Glutamatergic neuron (in vitro differentiated cells): ENCODE measurements at regions not wholly inside any gene's neighbourhood (a gene's known extent, or its start where the extent isn't known, plus 50 kb on each side); places are given as distances from the start of the nearest gene placed in this dataset.

Experiments
- DNase-seq: peaks from one replicate; pipeline ENCODE4 v3.0.0; 2022
- H3K27ac Mint-ChIP-seq: one replicate; pipeline ENCODE4 v1.8.0; 2020; ENCODE audit warnings: mild to moderate bottlenecking, mixed read lengths, inconsistent platforms; ENCODE audit not compliant: unreplicated experiment
- H3K27me3 Mint-ChIP-seq: one replicate; pipeline ENCODE4 v1.8.0; 2020; ENCODE audit warnings: mild to moderate bottlenecking, moderate library complexity, mixed read lengths, inconsistent platforms; ENCODE audit not compliant: unreplicated experiment
- H3K36me3 Mint-ChIP-seq: one replicate; pipeline ENCODE4 v1.8.0; 2020; ENCODE audit warnings: mild to moderate bottlenecking, mixed read lengths, inconsistent platforms; ENCODE audit not compliant: unreplicated experiment
- H3K4me1 Mint-ChIP-seq: one replicate; pipeline ENCODE4 v1.8.0; 2020; ENCODE audit warnings: mild to moderate bottlenecking, low read depth, mixed read lengths, inconsistent platforms; ENCODE audit not compliant: unreplicated experiment
- H3K4me3 Mint-ChIP-seq: one replicate; pipeline ENCODE4 v1.8.0; 2020; ENCODE audit warnings: mild to moderate bottlenecking, mixed read lengths, inconsistent platforms; ENCODE audit not compliant: unreplicated experiment
- H3K9me3 Mint-ChIP-seq: one replicate; pipeline ENCODE4 v1.8.0; 2020; ENCODE audit warnings: mild to moderate bottlenecking, moderate library complexity, mixed read lengths, inconsistent platforms; ENCODE audit not compliant: unreplicated experiment
- TF ChIP-seq, protein P1 (sequence below): fragments of 200-600 bp; sonication (generic); IDR thresholded peaks from one replicate; pipeline ENCODE4 v1.5.0; 2021; ENCODE audit not compliant: partially characterized antibody, unreplicated experiment

GRCh38 chr3:54032598-54032997, 89.8 kb upstream of the CACNA2D3 start:
- no peak for DNase-seq
- Mint-ChIP-seq H3K36me3 (no peaks in the 10 kb centered on the region), H3K27ac (no peak overlapping the region), H3K9me3 (peaks cover 4% of the 10 kb centered on the region), H3K4me1 (no peaks in the 10 kb centered on the region), H3K27me3 (peaks cover 2% of the 10 kb centered on the region), H3K4me3 (no peak overlapping the region)
- TF ChIP-seq, protein P1, sequence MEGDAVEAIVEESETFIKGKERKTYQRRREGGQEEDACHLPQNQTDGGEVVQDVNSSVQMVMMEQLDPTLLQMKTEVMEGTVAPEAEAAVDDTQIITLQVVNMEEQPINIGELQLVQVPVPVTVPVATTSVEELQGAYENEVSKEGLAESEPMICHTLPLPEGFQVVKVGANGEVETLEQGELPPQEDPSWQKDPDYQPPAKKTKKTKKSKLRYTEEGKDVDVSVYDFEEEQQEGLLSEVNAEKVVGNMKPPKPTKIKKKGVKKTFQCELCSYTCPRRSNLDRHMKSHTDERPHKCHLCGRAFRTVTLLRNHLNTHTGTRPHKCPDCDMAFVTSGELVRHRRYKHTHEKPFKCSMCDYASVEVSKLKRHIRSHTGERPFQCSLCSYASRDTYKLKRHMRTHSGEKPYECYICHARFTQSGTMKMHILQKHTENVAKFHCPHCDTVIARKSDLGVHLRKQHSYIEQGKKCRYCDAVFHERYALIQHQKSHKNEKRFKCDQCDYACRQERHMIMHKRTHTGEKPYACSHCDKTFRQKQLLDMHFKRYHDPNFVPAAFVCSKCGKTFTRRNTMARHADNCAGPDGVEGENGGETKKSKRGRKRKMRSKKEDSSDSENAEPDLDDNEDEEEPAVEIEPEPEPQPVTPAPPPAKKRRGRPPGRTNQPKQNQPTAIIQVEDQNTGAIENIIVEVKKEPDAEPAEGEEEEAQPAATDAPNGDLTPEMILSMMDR, result no peak

- Mint-ChIP-seq H3K27me3 (no peaks in the 10 kb centered on the region), H3K9me3 (peaks cover 1% of the 10 kb centered on the region), H3K27ac (no peak overlapping the region), H3K4me1 (no peaks in the 10 kb centered on the region), H3K36me3 (no peaks in the 10 kb centered on the region), H3K4me3 (no peak overlapping the region)
- TF ChIP-seq, protein P1, result no peak
- no peak for DNase-seq
These were observed 94.0 kb upstream of the CACNA2D3 start for GRCh38 chr3:54028372-54028771.

- no peak overlapping the region for H3K4me3 Mint-ChIP-seq
- H3K27me3 Mint-ChIP-seq, result no peaks in the 10 kb centered on the region
- TF ChIP-seq, protein P1, result no peak
- H3K9me3 Mint-ChIP-seq, result peaks cover 1% of the 10 kb centered on the region
- no peaks in the 10 kb centered on the region for H3K4me1 Mint-ChIP-seq
- H3K27ac Mint-ChIP-seq, result no peak overlapping the region
- no peak for DNase-seq
- peaks cover 7% of the 10 kb centered on the region for H3K36me3 Mint-ChIP-seq
These were observed 95.8 kb upstream of the CACNA2D3 start for GRCh38 chr3:54026543-54026942.

DNA sequence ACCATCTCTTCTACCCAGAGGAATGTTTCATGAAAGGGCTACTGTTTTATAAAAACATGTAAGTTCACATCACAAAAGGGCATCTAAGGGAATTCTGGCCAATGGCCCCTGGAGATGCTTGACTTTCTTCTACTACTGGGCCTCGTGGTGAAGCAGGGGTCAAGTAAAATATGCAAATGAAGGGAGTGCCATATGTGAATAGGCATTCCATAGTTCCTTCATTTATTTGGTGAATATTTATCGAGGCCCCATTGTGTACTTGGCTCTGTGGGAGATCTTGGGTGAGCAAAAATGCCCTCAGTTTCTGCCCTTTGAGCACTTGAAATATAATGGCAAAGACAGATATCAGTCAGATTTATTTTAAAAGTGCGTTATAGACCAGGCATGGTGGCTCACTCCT, 101.3 kb upstream of the CACNA2D3 start:
- H3K27me3 Mint-ChIP-seq, result no peaks in the 10 kb centered on the region
- TF ChIP-seq, protein P1, result no peak
- no peak for DNase-seq
- H3K9me3 Mint-ChIP-seq, result peaks cover 2% of the 10 kb centered on the region
- no peak overlapping the region for H3K4me3 Mint-ChIP-seq
- no peaks in the 10 kb centered on the region for H3K4me1 Mint-ChIP-seq
- H3K27ac Mint-ChIP-seq, result no peak overlapping the region
- H3K36me3 Mint-ChIP-seq, result peaks cover 7% of the 10 kb centered on the region

GRCh38 chr3:54020436-54020835, 101.9 kb upstream of the CACNA2D3 start:
- Mint-ChIP-seq H3K36me3 (peaks cover 7% of the 10 kb centered on the region), H3K4me3 (no peak overlapping the region), H3K9me3 (peaks cover 2% of the 10 kb centered on the region), H3K27me3 (no peaks in the 10 kb centered on the region), H3K4me1 (no peaks in the 10 kb centered on the region), H3K27ac (no peak overlapping the region)
- DNase-seq, result no peak
- TF ChIP-seq, protein P1, result no peak
